ENCODE measurements at regions not wholly inside any gene's neighbourhood (a gene's known extent, or its start where the extent isn't known, plus 50 kb on each side); places are given as distances from the start of the nearest gene placed in this dataset.

- no peak for TF ChIP-seq SUZ12 (IDR thresholded peaks at IDR 0.05)
- TF ChIP-seq HDGF (IDR thresholded peaks at IDR 0.05; ENCODE audit: borderline replicate concordance): no peak
- no peak for TF ChIP-seq ARNT (IDR thresholded peaks at IDR 0.05)
- no peak for TF ChIP-seq NFRKB (IDR thresholded peaks at IDR 0.05)
- no peak for TF ChIP-seq BHLHE40 (IDR thresholded peaks at IDR 0.05; ENCODE audit: borderline replicate concordance)
- TF ChIP-seq ZNF384 (IDR thresholded peaks at IDR 0.05): no peak
- no peak for TF ChIP-seq TARDBP (IDR thresholded peaks at IDR 0.05)
- no peak for TF ChIP-seq ELF4 (IDR thresholded peaks at IDR 0.05)
- TF ChIP-seq LEF1 (IDR thresholded peaks at IDR 0.05; ENCODE audit: borderline replicate concordance): no peak
- CTCF ChIA-PET: interaction anchor here (0.8 kb wide), 1 partner anchor 1133 kb away, joined by 3 read pairs; no protein-coding TSS in a partner anchor
- POLR2A ChIA-PET: no interaction called here
These were observed 162.5 kb downstream of the C12orf50 start for GRCh38 chr12:87866578-87867292.

GRCh38 chr12:87861791-87862190, 167.4 kb downstream of the C12orf50 start:
- no peak for DNase-seq (ENCODE audit: extremely low spot score)
- ChIA-PET POLR2A (no interaction called here), CTCF (no interaction called here)
- TF ChIP-seq ARNT (IDR thresholded peaks at IDR 0.05) (no peak), FOXA1 (IDR thresholded peaks at IDR 0.05) (no peak), HDGF (IDR thresholded peaks at IDR 0.05; ENCODE audit: borderline replicate concordance) (no peak), SUZ12 (IDR thresholded peaks at IDR 0.05) (no peak), ZNF384 (IDR thresholded peaks at IDR 0.05) (no peak), NFRKB (IDR thresholded peaks at IDR 0.05) (no peak), FOXM1 (IDR thresholded peaks at IDR 0.05; ENCODE audit: borderline replicate concordance) (no peak), ELF4 (IDR thresholded peaks at IDR 0.05) (no peak), LEF1 (IDR thresholded peaks at IDR 0.05; ENCODE audit: borderline replicate concordance) (no peak), BHLHE40 (IDR thresholded peaks at IDR 0.05; ENCODE audit: borderline replicate concordance) (no peak), CTBP1 (IDR thresholded peaks at IDR 0.05; ENCODE audit: borderline replicate concordance) (no peak), SP1 (IDR thresholded peaks at IDR 0.05) (no peak), FOXK2 (IDR thresholded peaks at IDR 0.05) (no peak), L3MBTL2 (conservative IDR thresholded peaks at IDR 0.05) (no peak), TARDBP (IDR thresholded peaks at IDR 0.05) (no peak)
- TF ChIP-seq, protein P1, sequence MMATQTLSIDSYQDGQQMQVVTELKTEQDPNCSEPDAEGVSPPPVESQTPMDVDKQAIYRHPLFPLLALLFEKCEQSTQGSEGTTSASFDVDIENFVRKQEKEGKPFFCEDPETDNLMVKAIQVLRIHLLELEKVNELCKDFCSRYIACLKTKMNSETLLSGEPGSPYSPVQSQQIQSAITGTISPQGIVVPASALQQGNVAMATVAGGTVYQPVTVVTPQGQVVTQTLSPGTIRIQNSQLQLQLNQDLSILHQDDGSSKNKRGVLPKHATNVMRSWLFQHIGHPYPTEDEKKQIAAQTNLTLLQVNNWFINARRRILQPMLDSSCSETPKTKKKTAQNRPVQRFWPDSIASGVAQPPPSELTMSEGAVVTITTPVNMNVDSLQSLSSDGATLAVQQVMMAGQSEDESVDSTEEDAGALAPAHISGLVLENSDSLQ (IDR thresholded peaks at IDR 0.05): no peak

More at GRCh38 chr12:87866578-87867292, 162.5 kb downstream of the C12orf50 start:
- DNase-seq (ENCODE audit: extremely low spot score): peak; percentile 21

DNA sequence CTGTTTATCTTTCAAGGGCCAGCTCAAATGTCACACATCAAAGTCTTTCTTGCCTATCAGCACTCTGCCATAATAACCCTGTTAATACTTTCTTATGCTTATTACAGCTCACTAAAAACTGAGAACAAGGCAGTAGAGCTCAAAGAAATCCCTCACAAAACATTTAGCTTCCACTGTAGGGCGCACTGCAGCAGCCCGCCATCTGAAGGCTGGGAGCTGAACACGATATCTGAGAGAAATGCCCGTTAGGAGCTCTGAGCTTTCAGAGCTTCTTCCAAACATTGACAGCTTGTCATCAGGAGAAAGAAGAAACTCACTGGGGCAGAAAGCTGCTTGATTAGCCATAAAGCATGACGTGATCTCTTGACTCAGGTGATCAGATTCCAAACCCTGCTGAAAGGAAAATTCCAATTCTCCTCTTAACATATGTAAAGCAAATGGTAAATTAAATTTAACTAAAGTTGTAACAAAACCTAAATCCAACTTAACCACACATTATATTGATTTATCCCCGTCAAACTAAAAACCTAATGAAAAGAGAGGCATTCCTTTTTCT, 175.7 kb downstream of the C12orf50 start:
- no peak for TF ChIP-seq FOXM1 (IDR thresholded peaks at IDR 0.05; ENCODE audit: borderline replicate concordance)
- POLR2A ChIA-PET: no interaction called here
- DNase-seq (ENCODE audit: extremely low spot score): peak; percentile 5
- CTCF ChIA-PET: interaction anchor here (0.7 kb wide), 1 partner anchor 99 kb away, joined by 3 read pairs; no protein-coding TSS in a partner anchor

GRCh38 chr12:87849074-87849473, 180.1 kb downstream of the C12orf50 start:
- TF ChIP-seq ZNF384 (IDR thresholded peaks at IDR 0.05) (no peak), FOXK2 (IDR thresholded peaks at IDR 0.05) (no peak), CTBP1 (IDR thresholded peaks at IDR 0.05; ENCODE audit: borderline replicate concordance) (no peak)
- TF ChIP-seq, protein P1 (IDR thresholded peaks at IDR 0.05): no peak
- DNase-seq (ENCODE audit: extremely low spot score): no peak
- ChIA-PET POLR2A (no interaction called here), CTCF (no interaction called here)

DNA sequence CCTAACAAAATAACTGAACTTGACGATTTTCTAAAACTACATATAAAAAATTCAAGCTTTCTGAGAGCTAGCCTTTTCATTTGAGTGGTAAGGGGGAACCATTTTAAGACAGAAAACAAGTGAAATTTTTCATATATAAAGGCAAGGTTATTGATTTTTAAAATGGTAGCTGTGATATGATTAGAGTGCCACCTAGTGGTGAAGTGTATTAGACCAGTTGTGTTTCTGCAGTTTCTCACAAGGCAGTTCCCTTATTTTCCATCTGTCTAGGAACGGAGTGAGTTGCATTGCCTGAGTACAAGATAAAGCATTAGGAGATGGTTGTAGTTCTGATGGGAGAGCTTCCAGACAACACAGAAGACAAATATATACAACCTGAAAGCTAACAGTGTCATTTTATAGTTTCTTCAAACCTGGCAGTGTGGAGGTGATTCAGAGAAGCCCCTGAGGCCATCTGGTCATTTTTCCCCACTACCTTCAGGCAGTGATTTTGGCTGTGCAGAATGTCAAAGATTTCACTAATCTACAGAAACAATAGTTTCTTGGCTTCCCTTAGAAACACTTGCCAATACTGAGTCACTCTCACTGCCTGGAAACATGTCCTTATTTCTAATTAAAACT, 180.8 kb downstream of the C12orf50 start:
- no peak for TF ChIP-seq HDGF (IDR thresholded peaks at IDR 0.05; ENCODE audit: borderline replicate concordance)
- TF ChIP-seq CTBP1 (IDR thresholded peaks at IDR 0.05; ENCODE audit: borderline replicate concordance): no peak
- TF ChIP-seq L3MBTL2 (conservative IDR thresholded peaks at IDR 0.05): no peak
- TF ChIP-seq ARNT (IDR thresholded peaks at IDR 0.05): no peak
- no peak for TF ChIP-seq NFRKB (IDR thresholded peaks at IDR 0.05)
- no peak for TF ChIP-seq ZNF384 (IDR thresholded peaks at IDR 0.05)
- no peak for TF ChIP-seq LEF1 (IDR thresholded peaks at IDR 0.05; ENCODE audit: borderline replicate concordance)
- TF ChIP-seq TARDBP (IDR thresholded peaks at IDR 0.05): no peak
- TF ChIP-seq FOXM1 (IDR thresholded peaks at IDR 0.05; ENCODE audit: borderline replicate concordance): no peak
- no peak for TF ChIP-seq SP1 (IDR thresholded peaks at IDR 0.05)
- TF ChIP-seq, protein P1 (IDR thresholded peaks at IDR 0.05): no peak
- no peak for TF ChIP-seq BHLHE40 (IDR thresholded peaks at IDR 0.05; ENCODE audit: borderline replicate concordance)
- TF ChIP-seq FOXA1 (IDR thresholded peaks at IDR 0.05): no peak
- TF ChIP-seq SUZ12 (IDR thresholded peaks at IDR 0.05): no peak
- no peak for TF ChIP-seq ELF4 (IDR thresholded peaks at IDR 0.05)
- no peak for TF ChIP-seq FOXK2 (IDR thresholded peaks at IDR 0.05)
- CTCF ChIA-PET: no interaction called here
- POLR2A ChIA-PET: no interaction called here
- peak; percentile 42 for DNase-seq (ENCODE audit: extremely low spot score)

DNA sequence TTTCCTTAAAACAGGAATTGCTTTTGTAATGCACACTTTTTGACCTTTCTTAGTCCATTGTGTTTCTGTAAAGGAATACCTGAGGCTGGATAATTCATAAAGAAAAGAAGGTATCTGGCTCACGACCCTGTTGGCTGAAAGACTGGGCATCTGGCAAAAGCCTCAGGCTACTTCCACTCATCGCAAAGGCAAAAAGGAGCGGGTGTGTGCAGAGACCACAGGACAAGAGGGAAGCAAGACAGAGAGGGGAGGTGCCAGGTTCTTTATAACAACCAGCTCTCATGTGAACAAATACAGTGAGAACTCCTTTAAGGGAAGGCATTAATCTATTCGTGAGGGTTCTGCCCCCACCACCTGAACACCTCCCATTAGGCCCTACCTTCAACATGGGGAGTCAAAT, 182.1 kb downstream of the C12orf50 start:
- ChIA-PET POLR2A (no interaction called here), CTCF (no interaction called here)
- TF ChIP-seq ZNF384 (IDR thresholded peaks at IDR 0.05) (no peak), ARNT (IDR thresholded peaks at IDR 0.05) (no peak), ELF4 (IDR thresholded peaks at IDR 0.05) (no peak), CTBP1 (IDR thresholded peaks at IDR 0.05; ENCODE audit: borderline replicate concordance) (no peak), SUZ12 (IDR thresholded peaks at IDR 0.05) (no peak), TARDBP (IDR thresholded peaks at IDR 0.05) (no peak), BHLHE40 (IDR thresholded peaks at IDR 0.05; ENCODE audit: borderline replicate concordance) (no peak), HDGF (IDR thresholded peaks at IDR 0.05; ENCODE audit: borderline replicate concordance) (no peak), FOXA1 (IDR thresholded peaks at IDR 0.05) (no peak), FOXM1 (IDR thresholded peaks at IDR 0.05; ENCODE audit: borderline replicate concordance) (no peak), FOXK2 (IDR thresholded peaks at IDR 0.05) (no peak), NFRKB (IDR thresholded peaks at IDR 0.05) (no peak)
- TF ChIP-seq, protein P1 (IDR thresholded peaks at IDR 0.05): no peak
- no peak for DNase-seq (ENCODE audit: extremely low spot score)

Data from HEK293T (cell line).